ENCODE measurements at regions not wholly inside any gene's neighbourhood (a gene's known extent, or its start where the extent isn't known, plus 50 kb on each side); places are given as distances from the start of the nearest gene placed in this dataset.
A peak's percentile ranks its signal among the peaks of the same experiment; 100 is the strongest.

DNA sequence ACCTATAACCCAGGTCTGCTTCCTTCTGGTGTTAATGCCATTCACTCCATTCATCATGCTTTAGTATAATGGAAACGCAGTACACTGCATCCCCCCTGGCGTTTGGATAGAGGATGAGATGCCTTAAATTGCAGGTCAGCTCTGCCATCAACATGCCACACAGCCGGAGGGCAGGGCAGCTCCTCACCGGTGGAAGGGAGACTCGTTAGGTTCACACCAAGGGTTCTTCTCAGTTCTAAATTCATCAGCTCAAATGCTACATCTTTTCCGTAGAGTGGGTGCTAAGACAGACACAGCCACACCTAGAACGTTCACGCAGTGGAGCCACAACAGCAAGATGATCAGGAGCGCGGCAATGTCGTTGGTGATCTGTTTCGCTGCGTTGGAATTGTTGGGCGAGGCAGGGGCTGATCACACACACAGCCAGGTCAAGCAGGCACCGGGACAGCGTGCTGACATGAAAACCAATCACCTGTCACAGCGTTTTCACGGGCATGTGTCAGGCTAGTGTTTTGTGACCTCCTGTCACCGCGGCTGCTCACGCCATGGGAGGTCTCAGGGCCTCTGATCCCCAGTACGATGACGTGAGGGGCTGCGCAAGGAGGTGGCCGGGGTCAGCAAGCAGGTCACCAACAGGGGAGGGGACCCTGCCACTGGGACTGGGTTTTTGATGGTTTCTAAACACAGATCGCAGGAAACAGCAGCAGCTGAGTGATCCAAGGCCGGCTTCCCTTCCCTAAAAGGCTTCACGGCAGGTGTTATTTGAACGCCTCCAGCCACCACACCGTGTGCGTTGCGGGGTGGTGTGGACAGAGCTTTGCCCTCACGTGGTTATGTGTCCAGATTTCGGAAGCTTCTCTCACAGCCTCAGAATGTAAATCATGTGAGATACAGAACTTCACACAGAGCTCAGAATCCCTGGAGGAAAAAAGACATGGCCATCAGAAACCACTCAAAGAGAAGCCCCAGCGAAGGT lies 94.3 kb upstream of the IRS2 start:
- DNase-seq, result no peak

DNA sequence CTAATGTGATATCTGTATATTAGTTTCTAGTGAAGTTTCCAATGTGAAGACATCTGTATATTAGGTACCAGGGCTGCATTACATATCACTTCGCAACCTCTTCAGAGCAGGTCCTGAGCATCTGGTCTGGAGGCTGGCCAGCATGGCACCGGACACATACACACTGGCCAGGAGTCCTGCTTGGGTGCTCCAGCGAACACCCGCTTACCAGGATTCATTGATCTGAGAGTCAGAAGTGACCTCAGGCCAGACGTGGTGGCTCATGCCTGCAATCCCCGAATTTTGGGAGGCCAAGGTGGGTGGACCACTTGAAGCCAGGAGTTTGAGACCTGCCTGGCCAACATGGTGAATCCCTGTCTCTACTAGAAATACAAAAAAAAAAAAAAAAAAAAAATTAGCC lies 93.0 kb upstream of the IRS2 start:
- DNase-seq, result no peak

DNA sequence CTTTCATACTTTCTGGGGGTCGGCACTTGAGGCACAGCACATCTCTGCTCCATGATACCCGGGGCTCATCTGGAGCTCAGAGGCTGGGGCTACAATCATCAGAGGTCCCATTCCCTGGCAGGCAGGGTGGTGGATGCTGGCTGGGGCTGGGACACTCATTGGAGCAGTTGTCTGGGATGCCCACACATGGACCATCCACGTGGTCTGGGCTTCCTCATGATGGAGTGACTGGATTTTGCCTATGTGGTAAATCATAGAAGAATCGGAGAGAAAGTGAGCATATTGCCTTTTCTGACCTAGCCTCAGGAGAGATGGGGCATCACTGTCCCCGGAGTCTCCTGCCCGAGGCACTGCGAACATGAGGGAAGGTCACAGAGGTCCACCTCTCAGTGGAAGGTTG lies 91.4 kb upstream of the IRS2 start:
- no peak for DNase-seq

DNA sequence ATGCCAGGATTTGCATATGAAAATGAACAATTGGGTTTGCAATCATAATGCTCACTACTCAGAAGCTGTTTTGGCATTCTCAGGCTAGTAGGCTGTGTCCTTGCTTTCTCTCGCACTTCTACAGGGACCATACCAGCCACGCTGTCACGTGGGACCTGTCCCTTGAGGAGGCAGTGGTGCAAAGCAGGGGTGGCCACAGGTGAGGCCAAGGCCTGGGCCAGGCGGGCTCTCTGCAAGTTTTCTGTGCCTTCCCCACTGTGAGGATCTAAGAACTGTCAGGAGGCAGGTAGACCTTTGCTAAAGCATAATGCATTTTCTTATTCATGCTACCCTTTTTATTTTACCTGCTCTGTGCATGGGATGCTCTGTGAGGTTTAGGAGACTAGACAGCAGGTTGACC lies 89.4 kb upstream of the IRS2 start:
- no peak for DNase-seq

DNA sequence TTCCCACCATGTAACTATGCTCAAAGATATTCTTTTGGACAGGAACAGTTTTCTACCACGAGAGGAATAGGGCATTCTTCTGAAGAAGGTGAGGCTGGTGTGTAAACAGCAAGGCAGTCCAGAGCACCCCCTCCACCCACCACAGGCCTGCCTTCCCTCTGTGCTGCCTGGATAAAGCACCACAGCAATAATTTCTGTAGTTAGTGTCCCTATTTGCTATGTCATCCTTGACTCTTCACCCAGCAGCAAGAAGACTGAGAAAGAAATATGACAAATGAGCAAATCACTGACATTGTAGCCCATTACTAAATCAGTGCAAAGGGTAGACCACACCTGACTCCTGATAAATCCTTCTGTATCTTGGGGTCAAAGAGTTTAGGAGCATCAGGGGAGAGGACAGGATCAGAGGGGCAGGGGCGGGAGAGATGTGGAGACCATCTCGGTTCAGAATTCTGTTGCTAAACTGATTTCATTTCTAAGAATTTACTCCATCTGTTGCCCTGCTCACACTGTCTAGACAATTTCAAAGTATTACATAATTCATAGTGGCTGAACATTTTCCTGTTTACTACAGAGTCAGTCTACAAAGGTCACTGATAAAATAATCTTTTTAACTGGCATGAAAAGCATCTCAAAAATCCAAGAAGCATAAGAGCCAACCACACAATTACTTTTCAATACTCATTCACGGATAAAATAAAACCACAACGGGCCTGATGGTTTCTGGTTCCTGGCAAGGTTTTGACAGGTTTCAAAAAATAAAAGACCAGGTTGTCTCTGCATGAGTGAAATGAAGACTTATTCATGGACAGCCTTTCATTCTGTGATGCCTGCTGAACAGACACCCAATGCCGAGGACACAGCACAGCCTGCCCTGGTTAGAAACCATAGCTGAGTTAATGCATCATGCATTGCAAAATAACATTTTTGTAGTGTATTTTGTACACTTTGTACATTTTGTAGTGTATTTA lies 88.4 kb upstream of the IRS2 start:
- no peak for DNase-seq

DNA sequence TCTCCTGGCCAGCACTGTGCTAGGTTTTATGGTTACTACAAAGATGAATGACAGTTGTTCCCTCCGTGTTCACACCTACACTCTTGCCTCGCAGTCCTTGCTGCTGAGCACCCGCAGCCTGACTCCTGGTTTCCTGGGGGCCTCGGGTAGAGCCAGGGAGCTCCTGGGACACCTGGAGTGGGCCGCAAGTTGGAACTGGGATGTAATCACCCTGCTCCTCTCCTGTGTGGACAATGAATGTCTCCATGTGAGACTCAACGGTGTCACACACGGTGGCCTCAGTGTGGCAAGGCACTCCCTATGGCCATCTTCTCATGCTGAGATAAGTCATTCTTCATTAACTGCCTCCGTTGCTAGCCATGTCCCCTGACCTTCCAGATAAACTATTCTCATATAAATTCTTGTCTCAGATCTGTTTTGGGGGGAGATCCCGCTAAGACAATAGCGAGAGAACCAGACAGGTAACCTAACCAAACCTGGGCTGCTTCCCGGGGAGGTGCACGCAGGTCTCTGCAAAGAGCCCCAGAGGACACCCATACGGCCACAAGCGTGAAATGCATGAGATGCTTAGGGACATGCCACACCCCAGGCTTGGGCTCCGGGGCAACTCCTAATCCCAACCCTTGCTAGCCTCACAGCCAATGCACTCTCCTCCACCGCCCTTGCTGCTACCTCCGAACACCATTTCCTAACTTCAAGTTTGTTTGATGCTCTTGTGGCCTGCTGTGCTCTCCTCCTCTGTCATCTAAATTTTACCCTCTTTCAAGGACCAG lies 87.2 kb upstream of the IRS2 start:
- no peak for DNase-seq

DNA sequence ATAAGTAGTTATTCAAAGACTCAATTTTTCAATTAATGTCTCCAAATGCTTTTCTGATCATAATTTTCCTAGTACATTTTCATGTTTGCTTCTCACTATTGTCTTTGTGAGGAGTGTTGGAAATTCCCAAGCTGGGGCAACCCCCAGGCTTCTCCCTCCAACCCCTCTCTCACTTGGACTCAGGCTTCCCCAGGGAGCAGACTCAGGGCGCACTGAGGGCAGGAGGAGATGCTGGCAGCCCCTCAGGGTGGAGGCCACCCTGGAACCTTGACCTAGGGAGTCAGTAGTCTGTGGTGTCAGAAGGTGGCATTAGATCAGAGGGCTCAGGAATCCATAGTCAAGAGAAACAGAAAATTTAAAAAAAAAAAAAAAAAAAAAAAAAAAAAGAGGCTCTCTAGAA lies 86.5 kb upstream of the IRS2 start:
- no peak for DNase-seq

DNA sequence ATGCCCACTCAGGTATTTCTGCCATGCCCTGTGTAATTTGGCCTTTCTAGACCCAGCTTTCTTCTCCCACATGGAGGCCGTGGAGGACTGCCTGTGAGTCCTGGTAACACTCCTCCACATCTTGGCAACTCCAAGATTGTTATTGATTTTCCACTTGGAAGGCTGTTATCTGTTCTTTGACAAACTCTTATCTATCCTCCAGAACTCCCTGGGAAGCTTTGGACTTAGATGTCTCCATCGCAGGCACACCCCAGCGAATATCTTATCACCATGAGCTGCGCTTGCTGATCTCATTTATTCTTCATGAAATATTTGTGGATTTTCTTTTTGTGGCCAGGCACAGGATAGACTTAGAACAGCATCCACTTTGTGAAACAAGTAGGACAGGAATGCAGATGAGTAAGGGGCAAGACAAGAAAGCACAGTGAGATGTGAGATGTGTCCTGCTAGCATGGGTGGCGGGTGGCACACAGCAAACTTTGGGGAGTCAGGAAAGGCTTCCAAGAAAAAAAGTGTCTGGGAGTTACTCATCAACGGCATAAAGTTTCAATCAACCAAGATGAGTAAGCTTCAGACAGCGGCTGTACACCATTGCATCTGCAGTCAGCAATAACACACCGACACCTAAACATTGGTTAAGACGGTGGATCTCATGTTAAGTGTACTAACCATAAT lies 84.5 kb upstream of the IRS2 start:
- DNase-seq, result no peak

DNA sequence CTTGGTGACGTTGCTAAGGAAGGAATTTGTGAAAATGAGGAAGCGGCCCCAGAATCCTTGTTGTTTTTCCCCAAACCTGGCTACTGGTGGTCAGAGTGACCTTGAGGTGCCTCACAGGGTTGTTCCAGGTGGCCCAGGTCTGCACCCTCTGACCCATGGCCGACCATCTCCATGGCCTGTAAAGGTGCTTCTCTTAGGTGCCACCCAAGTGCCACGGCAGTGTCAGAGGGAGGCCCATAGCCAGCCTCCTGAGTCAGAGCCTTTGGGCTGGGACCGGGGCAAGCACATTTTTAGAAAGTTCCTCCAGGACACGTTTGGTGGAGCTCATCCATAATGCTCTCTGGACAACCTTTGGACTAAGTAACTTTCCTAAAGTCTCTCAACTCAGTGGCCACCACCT lies 83.9 kb upstream of the IRS2 start:
- DNase-seq, result no peak

DNA sequence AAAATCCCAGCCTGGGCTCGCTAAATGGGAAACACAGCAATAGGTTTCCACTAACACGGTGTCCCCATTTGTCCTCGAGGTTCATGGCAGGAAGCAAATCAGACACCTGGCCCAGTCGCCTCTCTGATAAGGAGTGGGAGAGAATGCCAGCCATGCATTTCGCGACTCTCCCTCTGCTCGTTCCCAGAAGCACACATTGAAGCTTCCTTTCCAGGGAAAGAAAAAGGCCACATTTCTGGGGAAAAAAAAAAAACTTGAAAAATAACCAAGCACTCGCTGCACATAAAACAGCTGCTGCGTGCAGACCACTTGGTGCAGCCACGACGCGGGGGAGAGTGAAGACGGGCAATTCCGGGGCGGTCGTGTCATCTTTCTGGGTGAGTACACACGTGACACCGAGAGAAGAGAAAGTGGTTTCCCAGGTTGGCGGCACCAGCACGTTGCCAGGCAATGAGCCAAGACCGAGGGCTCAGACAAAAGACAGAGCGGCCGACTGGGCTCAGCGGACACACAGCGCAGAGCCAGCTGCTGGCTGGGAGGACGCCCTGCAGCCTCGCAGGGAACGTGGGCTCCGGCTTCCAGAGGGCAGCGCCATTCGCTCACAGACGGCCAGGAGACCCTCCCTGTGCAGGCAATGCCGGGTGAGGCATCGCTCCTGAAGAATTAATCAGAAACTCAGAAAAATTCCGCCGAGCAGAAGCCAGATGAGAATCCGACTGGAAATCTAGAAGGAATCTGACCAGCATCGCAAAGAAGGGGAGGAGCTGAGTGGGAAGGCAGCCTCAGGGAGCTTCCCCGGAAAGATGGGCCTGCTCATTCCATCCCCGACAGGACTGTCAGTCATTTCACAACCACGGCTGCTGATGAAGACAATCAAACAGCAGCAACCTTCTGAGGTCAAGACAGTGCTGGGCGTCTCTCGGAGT lies 83.2 kb upstream of the IRS2 start:
- no peak for DNase-seq

DNA sequence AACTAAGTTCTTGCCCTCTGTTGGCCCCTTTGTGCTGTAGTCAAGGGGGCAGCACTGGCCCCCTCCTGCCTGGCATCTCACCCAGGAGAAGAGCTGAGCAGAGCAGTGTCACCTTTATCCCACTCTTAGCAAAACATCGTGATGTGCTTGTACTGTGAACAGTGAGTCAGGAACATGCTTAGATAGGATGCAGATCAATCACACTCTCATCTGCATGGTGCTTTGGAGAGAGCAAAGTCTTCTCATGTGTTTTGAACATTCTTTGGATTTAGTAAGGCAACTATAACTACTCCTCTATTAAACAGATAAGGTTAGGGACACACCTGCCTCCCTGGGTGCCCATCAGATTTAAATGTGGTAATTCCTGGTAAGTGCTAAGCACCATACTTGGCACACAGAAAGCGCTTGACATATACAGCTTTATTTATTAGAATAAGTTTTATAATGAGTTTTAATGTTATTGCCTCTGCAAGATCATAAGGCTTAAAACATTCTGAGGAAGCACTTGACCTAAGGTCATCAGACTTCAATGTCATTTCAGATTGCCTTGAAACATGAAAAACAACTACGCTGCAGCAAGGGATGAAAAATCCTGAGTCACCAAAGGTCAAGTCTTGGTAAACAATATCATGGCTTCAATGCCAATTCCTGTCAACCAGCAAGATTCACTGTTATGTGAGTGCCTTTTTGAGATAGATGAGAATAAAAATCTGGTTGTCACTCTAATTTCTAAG lies 82.4 kb upstream of the IRS2 start:
- no peak for DNase-seq

DNA sequence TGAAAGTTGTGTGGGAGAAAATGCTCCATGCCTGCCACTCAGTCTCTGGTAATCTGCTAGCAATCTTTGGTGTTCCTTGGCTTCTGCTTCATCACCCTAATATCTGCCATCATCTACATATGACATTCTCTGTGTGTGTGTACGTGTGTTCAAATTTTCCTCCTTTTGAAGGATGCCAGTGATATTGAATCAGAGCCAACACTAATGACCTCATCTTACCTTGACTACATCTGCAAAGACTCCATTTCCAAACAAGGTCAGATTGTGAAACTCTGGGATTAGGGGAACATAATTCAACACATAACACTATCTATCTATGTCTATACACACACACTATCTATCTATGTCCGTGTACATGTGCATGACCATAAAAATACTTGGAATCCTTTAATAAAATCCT lies 81.4 kb upstream of the IRS2 start:
- no peak for DNase-seq

DNA sequence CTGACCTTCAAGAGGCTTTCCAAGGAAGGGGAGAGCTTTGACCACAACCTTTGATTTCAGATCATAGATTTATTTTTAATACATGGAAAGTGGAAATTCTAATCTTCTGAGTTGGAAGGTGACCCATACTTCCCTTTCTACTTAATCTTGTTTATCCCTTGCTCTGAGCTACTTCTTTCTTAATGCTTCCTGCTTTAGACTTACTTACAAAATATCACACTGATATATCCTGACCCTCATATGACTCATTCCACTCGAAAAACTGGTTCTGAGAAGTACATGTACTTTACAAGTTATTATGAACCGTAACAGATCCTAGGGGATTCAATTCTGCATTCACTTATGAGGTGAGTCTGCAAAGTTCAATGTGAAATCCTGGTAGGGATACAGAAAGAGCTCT lies 76.2 kb upstream of the IRS2 start:
- DNase-seq, result peak in 1 of 2 donors; percentile 4

DNA sequence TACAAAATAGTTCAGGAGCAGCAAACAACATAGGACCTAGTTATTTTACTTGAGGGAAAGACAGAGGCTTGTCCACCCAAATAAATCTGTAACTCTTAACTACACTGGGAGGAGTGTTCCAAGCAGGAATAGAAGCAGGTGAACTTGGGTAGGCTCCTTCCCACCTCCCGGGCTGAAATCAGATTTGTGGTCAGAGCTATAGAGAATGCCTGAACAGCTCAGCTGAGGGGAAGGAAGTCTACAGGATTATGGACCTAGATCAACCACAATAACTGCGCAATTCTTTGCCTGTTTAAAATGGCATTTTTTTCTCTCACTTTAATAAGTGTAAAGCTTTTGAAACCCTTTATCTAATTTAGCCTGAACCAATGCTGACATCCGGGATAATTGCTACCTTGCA lies 73.5 kb upstream of the IRS2 start:
- no peak for DNase-seq

DNA sequence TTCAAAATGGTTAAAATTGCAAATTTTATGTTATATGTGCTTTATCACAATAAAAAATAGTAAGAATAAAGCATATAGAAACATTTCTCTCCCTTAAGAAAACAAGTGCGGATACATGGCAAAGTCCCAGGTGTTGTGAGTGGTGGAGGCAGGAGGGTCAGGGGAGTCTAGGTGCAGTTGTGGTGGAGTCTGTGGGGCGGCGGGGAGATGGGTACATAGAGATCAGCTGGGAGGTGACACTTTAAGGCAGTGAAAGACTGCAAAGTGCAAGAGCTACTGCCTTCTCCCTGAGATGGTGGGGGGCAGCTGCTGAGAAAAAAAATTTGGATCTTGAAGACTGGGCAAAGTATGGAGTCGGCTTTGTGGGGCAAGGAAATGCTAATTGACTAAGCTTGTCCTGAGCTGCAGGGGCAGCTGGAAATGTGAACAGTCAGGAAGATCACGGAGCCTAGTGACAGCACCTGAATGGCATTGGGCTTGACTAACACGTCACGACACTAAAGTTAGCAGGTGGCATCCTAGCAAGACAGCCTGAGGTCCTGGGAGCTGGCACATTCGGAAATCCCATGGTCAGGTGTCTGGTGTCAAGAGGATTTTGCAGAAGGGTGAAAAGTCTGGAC lies 72.9 kb upstream of the IRS2 start:
- no peak for DNase-seq

DNA sequence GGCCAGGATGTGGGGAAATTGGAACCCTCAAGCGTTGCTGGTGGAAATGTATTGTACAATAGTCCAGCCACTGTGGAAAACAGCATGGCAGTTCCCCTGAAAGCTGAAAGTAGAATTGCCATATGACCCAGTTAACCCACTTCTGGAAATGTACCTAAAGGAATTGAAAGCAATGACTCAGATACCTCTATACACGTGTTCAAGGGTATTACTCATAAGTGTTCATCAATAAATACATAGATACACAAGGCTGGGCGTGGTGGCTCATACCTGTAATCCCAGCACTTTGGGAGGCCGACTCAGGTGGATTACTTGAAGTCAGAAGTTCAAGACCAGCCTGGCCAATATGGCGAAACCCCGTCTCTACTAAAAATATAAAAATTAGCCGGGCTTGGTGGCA lies 71.9 kb upstream of the IRS2 start:
- no peak for DNase-seq

DNA sequence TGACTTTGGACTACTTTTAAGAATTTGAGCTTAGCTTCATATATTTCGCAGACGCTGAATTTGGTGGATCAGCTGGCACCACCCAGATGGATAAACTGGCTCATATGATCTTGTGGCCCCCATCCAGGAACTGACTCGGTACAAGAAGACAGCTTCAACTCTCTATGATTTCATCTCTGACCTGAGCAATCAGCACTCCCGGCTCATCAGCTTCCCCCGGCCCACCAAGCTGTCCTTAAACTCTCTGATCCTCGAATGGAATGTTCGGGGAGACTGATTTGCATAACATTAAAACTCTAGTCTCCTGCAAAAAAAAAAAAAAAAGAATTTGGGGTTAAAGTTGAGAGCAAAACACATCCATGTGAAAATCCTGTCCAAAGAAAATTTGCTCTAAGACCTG lies 71.4 kb upstream of the IRS2 start:
- DNase-seq, result no peak

DNA sequence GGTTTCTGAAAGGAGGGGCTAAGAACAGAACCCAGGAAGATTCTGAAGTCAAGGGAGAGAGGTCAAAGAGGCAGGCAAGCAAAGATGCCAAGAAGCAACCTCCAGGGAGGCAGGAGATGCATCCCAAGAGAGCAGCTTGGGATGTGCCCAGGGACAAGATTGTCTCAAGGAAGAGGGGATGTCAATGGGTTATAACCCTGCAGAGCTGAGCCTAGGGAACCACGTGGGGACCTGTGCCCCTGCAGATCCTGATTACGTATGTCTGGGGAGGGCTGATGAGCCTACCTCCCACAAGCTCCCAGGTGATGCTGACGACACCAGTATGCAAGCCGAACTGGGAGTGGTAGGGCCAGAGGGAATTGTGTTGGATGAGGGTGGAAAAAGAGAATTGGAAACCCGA lies 70.9 kb upstream of the IRS2 start:
- DNase-seq, result no peak

DNA sequence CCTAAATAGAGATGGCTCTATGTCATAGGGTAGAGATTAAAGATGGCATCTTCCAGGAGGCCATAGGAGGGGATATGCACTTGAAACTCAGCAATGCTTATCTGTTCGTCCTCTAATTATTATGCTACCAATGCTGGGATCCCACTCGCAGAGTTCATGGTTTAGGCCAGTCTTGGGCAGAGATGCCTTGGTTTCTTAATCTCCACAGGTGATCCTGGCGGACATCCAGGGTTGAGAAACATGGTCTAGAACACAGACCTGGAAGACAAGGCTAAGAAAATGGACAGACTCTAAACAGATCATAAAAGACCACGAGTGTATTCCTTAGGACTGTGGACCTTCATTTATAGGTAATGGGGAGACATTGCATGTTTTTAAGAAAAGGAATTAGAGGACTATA lies 70.0 kb upstream of the IRS2 start:
- no peak for DNase-seq

DNA sequence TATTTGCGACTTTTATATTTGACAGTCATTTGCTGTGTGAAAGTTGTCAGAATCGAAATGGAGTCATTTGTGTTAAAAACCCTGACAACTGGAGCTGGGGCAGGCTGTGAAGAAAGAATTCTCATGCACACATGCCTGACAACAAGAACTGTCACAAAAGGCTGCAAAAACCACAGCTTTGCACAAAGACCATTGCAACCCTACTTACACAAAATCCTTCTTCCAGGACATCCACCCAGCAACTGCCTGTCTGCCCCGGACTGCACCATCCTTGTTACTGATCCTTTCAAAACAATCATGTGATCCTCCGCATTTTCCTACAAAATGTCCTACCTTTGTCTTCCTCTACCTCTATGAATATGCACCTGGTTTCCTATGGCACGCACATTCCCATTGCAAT lies 66.8 kb upstream of the IRS2 start:
- no peak for DNase-seq
